GM12891 (cell line): ENCODE measurements at regions not wholly inside any gene's neighbourhood (a gene's known extent, or its start where the extent isn't known, plus 50 kb on each side); places are given as distances from the start of the nearest gene placed in this dataset.

ENCODE experiments used
- DNase-seq: peaks from one replicate; pipeline ENCODE4 v3.0.0; 2011; ENCODE audit warnings: low spot score; ENCODE audit not compliant: insufficient read length
- FAIRE-seq: peaks from 2 replicates; lab custom pipeline; 2011; peaks lifted over from hg19 to GRCh38; lab: Jason Lieb, UNC
- PAX5 ChIP-seq: IDR thresholded peaks from 2 replicates; pipeline ENCODE4 v1.6.1; 2011; ENCODE audit warnings: low read length, moderate library complexity, mild to moderate bottlenecking; ENCODE audit not compliant: insufficient read depth, severe bottlenecking
- POLR2A ChIP-seq: IDR thresholded peaks from 2 replicates; pipeline ENCODE4 v1.6.1; 2011; ENCODE audit warnings: low read depth, low read length, control low read depth
- POLR2AphosphoS5 ChIP-seq: IDR thresholded peaks from 2 replicates; pipeline ENCODE4 v1.6.1; 2011; ENCODE audit warnings: low read depth, low read length, control low read depth
- POU2F2 ChIP-seq: IDR thresholded peaks from 2 replicates; pipeline ENCODE4 v1.6.1; 2011; ENCODE audit warnings: low read depth, mild to moderate bottlenecking, control low read depth, low read length, moderate library complexity
- SPI1 ChIP-seq: IDR thresholded peaks from 2 replicates; pipeline ENCODE4 v1.6.1; 2011; ENCODE audit warnings: low read depth, low read length, control low read depth
- TAF1 ChIP-seq: IDR thresholded peaks from 2 replicates; pipeline ENCODE4 v1.6.1; 2011; ENCODE audit warnings: low read depth, low read length, control low read depth

- TF ChIP-seq POU2F2 = no peak
- TF ChIP-seq PAX5 = no peak
- no peak for TF ChIP-seq POLR2A
- no peak for TF ChIP-seq TAF1
- TF ChIP-seq SPI1 = no peak
- no peak for TF ChIP-seq POLR2AphosphoS5
- FAIRE-seq (no peak), DNase-seq (no peak)
Measured at GRCh38 chr6:135647521-135647920, 150.0 kb upstream of the AHI1 start.

- TF ChIP-seq POLR2AphosphoS5 = no peak
- peak; percentile 63 for TF ChIP-seq SPI1
- peak; percentile 80 for FAIRE-seq
- no peak for DNase-seq
Measured at GRCh38 chr6:135651964-135652755, 154.6 kb upstream of the AHI1 start.

GRCh38 chr6:135655055-135655454 is 157.5 kb upstream of the AHI1 start:
- no peak for DNase-seq
- TF ChIP-seq PAX5 = no peak
- no peak for TF ChIP-seq SPI1
- TF ChIP-seq POLR2A = no peak
- TF ChIP-seq TAF1 = no peak
- no peak for TF ChIP-seq POLR2AphosphoS5
- no peak for TF ChIP-seq POU2F2
- FAIRE-seq = no peak

- TF ChIP-seq PAX5 (no peak), POLR2A (no peak), TAF1 (no peak), POU2F2 (no peak), POLR2AphosphoS5 (no peak), SPI1 (no peak)
- FAIRE-seq (no peak), DNase-seq (no peak)
Measured at GRCh38 chr6:135657207-135657606, 159.7 kb upstream of the AHI1 start.

- no peak for TF ChIP-seq POLR2A
- no peak for TF ChIP-seq POU2F2
- TF ChIP-seq PAX5 = no peak
- TF ChIP-seq TAF1 = no peak
- TF ChIP-seq POLR2AphosphoS5 = no peak
- no peak for TF ChIP-seq SPI1
- no peak for DNase-seq
- no peak for FAIRE-seq
Measured at GRCh38 chr6:135658481-135658880, 160.9 kb upstream of the AHI1 start.

GRCh38 chr6:135658916-135659315 is 161.4 kb upstream of the AHI1 start:
- FAIRE-seq = no peak
- no peak for TF ChIP-seq POU2F2
- TF ChIP-seq POLR2A = no peak
- no peak for TF ChIP-seq POLR2AphosphoS5
- TF ChIP-seq TAF1 = no peak
- no peak for TF ChIP-seq SPI1
- no peak for TF ChIP-seq PAX5
- DNase-seq = no peak

GRCh38 chr6:135664527-135664926 is 167.0 kb upstream of the AHI1 start:
- no peak for TF ChIP-seq POLR2A
- TF ChIP-seq SPI1 = no peak
- TF ChIP-seq POU2F2 = no peak
- no peak for TF ChIP-seq PAX5
- no peak for TF ChIP-seq TAF1
- no peak for TF ChIP-seq POLR2AphosphoS5
- FAIRE-seq = no peak
- DNase-seq = no peak

GRCh38 chr6:135665935-135666334 is 168.4 kb upstream of the AHI1 start:
- FAIRE-seq (no peak), DNase-seq (no peak)
- no peak for TF ChIP-seq SPI1
- TF ChIP-seq POU2F2 = no peak
- no peak for TF ChIP-seq POLR2AphosphoS5
- TF ChIP-seq PAX5 = no peak
- TF ChIP-seq POLR2A = no peak
- TF ChIP-seq TAF1 = no peak

- TF ChIP-seq POU2F2 = no peak
- TF ChIP-seq PAX5 = no peak
- TF ChIP-seq SPI1 = no peak
- TF ChIP-seq POLR2A = no peak
- TF ChIP-seq TAF1 = no peak
- no peak for TF ChIP-seq POLR2AphosphoS5
- DNase-seq = no peak
- FAIRE-seq = no peak
Measured at GRCh38 chr6:135667691-135668455, 170.3 kb upstream of the AHI1 start.

GRCh38 chr6:135672256-135672655 is 174.7 kb upstream of the AHI1 start:
- no peak for TF ChIP-seq POLR2AphosphoS5
- no peak for TF ChIP-seq SPI1
- TF ChIP-seq PAX5 = no peak
- no peak for TF ChIP-seq TAF1
- TF ChIP-seq POLR2A = no peak
- no peak for TF ChIP-seq POU2F2
- no peak for DNase-seq
- FAIRE-seq = no peak
